HG02943 (cell line): ENCODE measurements at regions not wholly inside any gene's neighbourhood (a gene's known extent, or its start where the extent isn't known, plus 50 kb on each side); places are given as distances from the start of the nearest gene placed in this dataset.

Source experiments
- ATAC-seq: cut with Tn5 transposase; IDR thresholded peaks from one replicate; pipeline ENCODE4 v1.9.1; 2021; ENCODE audit warnings: mild to moderate bottlenecking, low read depth, moderate library complexity; ENCODE audit not compliant: unreplicated experiment

- no peak for ATAC-seq
These were observed 57.0 kb downstream of the PHLDA1 start for GRCh38 chr12:75974323-75975187.

- no peak for ATAC-seq
These were observed 60.3 kb downstream of the PHLDA1 start for GRCh38 chr12:75971253-75971652.

- no peak for ATAC-seq
These were observed 61.3 kb downstream of the PHLDA1 start for GRCh38 chr12:75970310-75970709.

GRCh38 chr12:75969768-75970167 lies 61.8 kb downstream of the PHLDA1 start:
- ATAC-seq = no peak

GRCh38 chr12:75965661-75966060 lies 65.9 kb downstream of the PHLDA1 start:
- no peak for ATAC-seq

GRCh38 chr12:75964150-75964549 lies 67.4 kb downstream of the PHLDA1 start:
- no peak for ATAC-seq

GRCh38 chr12:75961878-75962277 lies 69.7 kb downstream of the PHLDA1 start:
- ATAC-seq = no peak

GRCh38 chr12:75960954-75961661 lies 70.5 kb downstream of the PHLDA1 start:
- no peak for ATAC-seq

- ATAC-seq = no peak
These were observed 71.3 kb downstream of the PHLDA1 start for GRCh38 chr12:75960086-75960910.

- ATAC-seq = no peak
These were observed 72.1 kb downstream of the PHLDA1 start for GRCh38 chr12:75959506-75959905.

GRCh38 chr12:75959060-75959459 lies 72.5 kb downstream of the PHLDA1 start:
- ATAC-seq = no peak

- ATAC-seq = no peak
These were observed 76.3 kb downstream of the PHLDA1 start for GRCh38 chr12:75955251-75955650.

- no peak for ATAC-seq
These were observed 76.8 kb downstream of the PHLDA1 start for GRCh38 chr12:75954749-75955148.

- ATAC-seq = no peak
These were observed 77.5 kb downstream of the PHLDA1 start for GRCh38 chr12:75954041-75954440.

GRCh38 chr12:75953312-75953906 lies 78.2 kb downstream of the PHLDA1 start:
- ATAC-seq = no peak

GRCh38 chr12:75951399-75952278 lies 79.9 kb downstream of the PHLDA1 start:
- ATAC-seq = no peak

- ATAC-seq = no peak
These were observed 84.3 kb downstream of the PHLDA1 start for GRCh38 chr12:75947156-75947723.

GRCh38 chr12:75945581-75945980 lies 86.0 kb downstream of the PHLDA1 start:
- ATAC-seq = no peak

- ATAC-seq = no peak
These were observed 86.6 kb downstream of the PHLDA1 start for GRCh38 chr12:75944905-75945432.
